Astrocyte of the spinal cord (primary cell): ENCODE measurements at regions not wholly inside any gene's neighbourhood (a gene's known extent, or its start where the extent isn't known, plus 50 kb on each side); places are given as distances from the start of the nearest gene placed in this dataset.

Source experiments
- DNase-seq: peaks from one replicate; pipeline ENCODE4 v3.0.0; 2011; ENCODE audit warnings: low read depth, low spot score
- H3K4me3 ChIP-seq: 2 replicates; pipeline ENCODE4 v1.5.1; 2011; ENCODE audit warnings: low read depth, mild to moderate bottlenecking, low read length, moderate library complexity
- in situ Hi-C: cut with HindIII; loops from 2 replicates; pipeline ENCODE4 v1.10.0; 2017; ENCODE audit warnings: low sequenced_read_pairs
- TF ChIP-seq, protein P1 (sequence below): IDR thresholded peaks from 2 replicates; pipeline ENCODE4 v1.5.1; 2012; ENCODE audit warnings: low read depth, mild to moderate bottlenecking, low read length, inconsistent platforms

DNA sequence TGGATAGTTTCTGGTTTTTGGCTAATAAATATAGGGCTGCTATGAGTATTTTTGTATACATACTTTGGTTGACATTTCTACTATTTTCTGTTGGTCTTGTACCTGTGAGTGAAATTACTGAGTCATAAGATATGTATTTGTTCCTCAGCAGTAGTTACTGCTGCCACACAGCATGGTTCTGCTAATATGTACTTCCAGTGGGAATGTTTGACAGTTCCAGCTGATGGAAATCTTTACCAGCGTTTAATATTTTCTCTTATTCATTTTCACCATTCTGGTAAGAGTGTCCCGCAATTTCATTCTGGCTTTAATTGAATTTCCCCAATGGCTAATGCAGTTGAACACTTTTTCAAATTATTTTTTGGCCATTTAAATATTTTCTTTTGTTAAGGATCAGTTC, 57.9 kb upstream of the IL1R1 start:
- peak; percentile 36 for DNase-seq
- in situ Hi-C loops, result no loop called here
- TF ChIP-seq, protein P1, sequence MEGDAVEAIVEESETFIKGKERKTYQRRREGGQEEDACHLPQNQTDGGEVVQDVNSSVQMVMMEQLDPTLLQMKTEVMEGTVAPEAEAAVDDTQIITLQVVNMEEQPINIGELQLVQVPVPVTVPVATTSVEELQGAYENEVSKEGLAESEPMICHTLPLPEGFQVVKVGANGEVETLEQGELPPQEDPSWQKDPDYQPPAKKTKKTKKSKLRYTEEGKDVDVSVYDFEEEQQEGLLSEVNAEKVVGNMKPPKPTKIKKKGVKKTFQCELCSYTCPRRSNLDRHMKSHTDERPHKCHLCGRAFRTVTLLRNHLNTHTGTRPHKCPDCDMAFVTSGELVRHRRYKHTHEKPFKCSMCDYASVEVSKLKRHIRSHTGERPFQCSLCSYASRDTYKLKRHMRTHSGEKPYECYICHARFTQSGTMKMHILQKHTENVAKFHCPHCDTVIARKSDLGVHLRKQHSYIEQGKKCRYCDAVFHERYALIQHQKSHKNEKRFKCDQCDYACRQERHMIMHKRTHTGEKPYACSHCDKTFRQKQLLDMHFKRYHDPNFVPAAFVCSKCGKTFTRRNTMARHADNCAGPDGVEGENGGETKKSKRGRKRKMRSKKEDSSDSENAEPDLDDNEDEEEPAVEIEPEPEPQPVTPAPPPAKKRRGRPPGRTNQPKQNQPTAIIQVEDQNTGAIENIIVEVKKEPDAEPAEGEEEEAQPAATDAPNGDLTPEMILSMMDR, result no peak

DNA sequence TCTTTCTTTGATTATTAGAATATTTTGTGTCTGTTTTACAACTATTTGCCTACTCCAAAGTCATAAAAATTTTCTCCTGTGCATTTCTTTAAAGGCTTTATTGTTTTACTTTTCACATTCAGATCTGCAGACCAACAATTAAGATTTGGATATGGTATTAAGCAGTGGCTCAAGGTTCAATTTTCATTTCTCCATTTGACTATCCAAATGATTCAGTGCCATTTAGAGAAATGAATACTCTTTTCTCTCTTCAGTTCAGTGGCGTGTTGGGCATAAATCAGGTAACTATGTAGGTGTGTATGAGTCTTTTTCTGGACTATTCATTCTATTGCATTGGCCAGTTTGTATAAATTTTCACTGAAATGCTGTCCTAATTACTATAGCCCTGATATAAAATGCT, 57.3 kb upstream of the IL1R1 start:
- H3K4me3 ChIP-seq, result no peak overlapping the region
- DNase-seq, result no peak
- TF ChIP-seq, protein P1, result no peak
- in situ Hi-C loops, result no loop called here

More for the DNA sequence above, 57.9 kb upstream of the IL1R1 start:
- H3K4me3 ChIP-seq, result no peak overlapping the region

DNA sequence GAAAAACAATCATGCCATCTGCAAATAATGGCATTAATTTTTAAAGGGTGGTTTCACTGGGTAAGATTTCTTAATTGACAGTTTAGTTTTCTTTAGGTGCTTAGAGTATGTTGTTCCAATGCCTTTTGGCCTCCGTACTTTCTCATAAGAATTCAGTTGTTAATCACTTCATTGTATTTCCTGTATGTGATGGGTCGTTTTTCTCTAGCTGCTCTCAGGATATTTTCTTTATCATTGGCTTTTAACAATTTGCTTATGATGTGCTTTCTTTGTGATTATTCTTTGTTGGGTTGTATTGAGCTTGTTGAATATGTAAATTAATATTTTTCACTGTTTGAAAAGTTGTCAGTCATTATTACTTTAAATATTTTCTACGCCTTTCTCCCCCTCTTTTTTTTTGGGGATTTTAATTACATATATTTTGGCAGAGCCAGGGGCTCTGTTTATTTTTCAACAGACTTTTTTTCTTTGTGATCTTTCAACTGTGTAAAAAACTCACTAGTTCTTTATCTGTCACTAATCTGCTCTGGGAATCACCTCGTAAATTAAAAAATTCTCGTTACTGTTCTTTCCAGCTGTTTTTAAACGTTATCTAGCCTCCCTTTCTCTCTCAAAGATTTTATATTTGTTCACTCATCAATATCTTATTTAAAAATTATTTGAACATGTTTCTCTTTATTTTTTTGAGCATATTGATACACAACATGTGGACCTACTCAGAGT, 56.2 kb upstream of the IL1R1 start:
- H3K4me3 ChIP-seq, result no peak overlapping the region
- no peak for DNase-seq
- in situ Hi-C loops, result no loop called here
- TF ChIP-seq, protein P1, result no peak

DNA sequence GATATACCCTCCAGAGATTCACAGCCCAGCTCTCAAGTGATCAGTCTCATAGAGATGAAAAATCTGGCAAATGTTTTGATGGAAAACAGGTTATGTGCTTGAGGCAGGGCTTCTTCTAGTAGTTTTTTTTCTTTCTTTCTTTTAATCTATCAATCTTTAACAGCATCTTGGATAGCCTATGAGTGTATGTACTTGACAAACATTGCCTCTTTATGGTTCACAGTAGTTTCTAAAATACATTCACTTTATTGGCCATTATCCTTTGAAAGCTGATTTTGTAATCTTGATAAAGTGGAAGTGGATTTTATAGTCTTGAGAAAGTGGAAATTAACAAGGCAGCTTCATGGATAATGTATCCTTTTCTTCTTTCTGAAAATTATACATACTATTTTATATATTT, 51.4 kb upstream of the IL1R1 start:
- in situ Hi-C loops, result no loop called here
- DNase-seq, result no peak
- H3K4me3 ChIP-seq, result no peak overlapping the region
- TF ChIP-seq, protein P1, result no peak

DNA sequence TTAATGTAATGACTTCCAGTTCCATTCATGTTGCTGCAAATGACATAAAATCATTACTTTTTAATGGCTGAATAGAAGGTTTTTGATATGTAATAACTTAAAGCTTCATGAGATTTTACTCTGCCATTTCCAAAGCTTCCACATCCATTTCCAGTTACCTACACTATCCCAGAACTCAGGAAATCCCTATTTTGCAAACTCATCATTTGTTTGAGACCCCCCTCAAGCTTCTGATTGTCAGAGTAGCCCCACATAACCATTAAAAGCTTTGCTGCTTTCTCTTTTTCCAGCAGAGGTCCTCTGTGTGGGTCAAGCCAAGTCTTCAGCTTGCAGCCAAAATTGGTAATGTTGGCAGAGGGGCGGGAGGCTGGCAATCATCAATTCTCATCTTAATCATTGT, 50.6 kb upstream of the IL1R1 start:
- no peak overlapping the region for H3K4me3 ChIP-seq
- TF ChIP-seq, protein P1, result no peak
- no peak for DNase-seq
- in situ Hi-C loops, result no loop called here

DNA sequence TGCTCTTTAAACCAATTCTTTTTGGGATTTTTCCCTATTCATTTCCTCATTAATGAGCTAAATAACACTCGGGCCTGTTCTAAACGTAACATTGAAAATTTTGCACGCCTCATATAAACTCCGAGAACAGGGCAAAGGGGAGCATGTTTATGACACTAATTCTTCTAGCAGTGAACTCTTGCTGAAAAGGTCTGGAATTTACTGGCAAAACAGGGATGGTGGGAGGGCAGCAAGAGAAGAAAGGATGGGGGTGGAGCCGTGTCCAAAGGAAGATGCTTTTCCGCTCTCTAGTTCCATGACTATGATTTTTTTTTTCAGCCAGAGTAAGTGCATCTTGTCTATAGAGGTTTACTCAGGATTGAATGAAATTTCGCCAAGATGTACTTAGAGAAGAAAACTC, 50.0 kb upstream of the IL1R1 start:
- in situ Hi-C loops, result no loop called here
- TF ChIP-seq, protein P1, result no peak
- no peak for DNase-seq

More for the DNA sequence above, 50.0 kb upstream of the IL1R1 start:
- no peak overlapping the region for H3K4me3 ChIP-seq
